Suprapubic skin (tissue), 4 donors: ENCODE measurements at regions not wholly inside any gene's neighbourhood (a gene's known extent, or its start where the extent isn't known, plus 50 kb on each side); places are given as distances from the start of the nearest gene placed in this dataset.

ENCODE experiments used
- CTCF ChIP-seq, 2 donors: fragments of 200-600 bp in 1 of 2; fragments of 450-650 bp in 1 of 2; sonication (generic) in 1 of 2; IDR thresholded peaks; one replicate each; pipeline ENCODE4 v1.5.1; 2016 to 2019; ENCODE audit warnings: antibody characterized with exemption in 2 of 2, mild to moderate bottlenecking in 1 of 2, moderate library complexity in 1 of 2
- EP300 ChIP-seq: sonication (generic); formaldehyde crosslinking; IDR thresholded peaks from one replicate; pipeline ENCODE4 v1.6.1; 2017; ENCODE audit warnings: antibody characterized with exemption
- POLR2AphosphoS5 ChIP-seq, 3 donors: sonication (generic); formaldehyde crosslinking; IDR thresholded peaks; one replicate each; pipeline ENCODE4 v1.6.1; 2017; ENCODE audit warnings: antibody characterized with exemption in 3 of 3

GRCh38 chr20:23141450-23142161 lies 55.5 kb upstream of the CD93 start:
- TF ChIP-seq CTCF (IDR thresholded peaks at IDR 0.05) (no peak), POLR2AphosphoS5 (IDR thresholded peaks at IDR 0.05) (no peak), EP300 (no peak)
